B cell (primary cell): ENCODE measurements at regions not wholly inside any gene's neighbourhood (a gene's known extent, or its start where the extent isn't known, plus 50 kb on each side); places are given as distances from the start of the nearest gene placed in this dataset.

Experiments
- ATAC-seq: fragments of 200-7000 bp; cut with Tn5 transposase; one replicate; pipeline ENCODE4 v1.10.0; 2021; ENCODE audit warnings: low read depth, mild to moderate bottlenecking, moderate number of reproducible peaks, moderate library complexity
- CTCF ChIA-PET: fragments of 350-600 bp; sonication (Branson Sonifier 250); formaldehyde crosslinking; loops from one replicate; lab custom pipeline; 2021; ENCODE audit warnings: antibody characterized with exemption, inconsistent platforms; lab: Charles Lee
- POLR2A ChIA-PET: fragments of 350-600 bp; sonication (Branson Sonifier 250); formaldehyde crosslinking; loops from one replicate; lab custom pipeline; 2021; ENCODE audit warnings: antibody characterized with exemption; lab: Charles Lee
- DNase-seq: peaks from one replicate; pipeline ENCODE4 v3.0.0; 2013
- H2AFZ ChIP-seq: 2 replicates; pipeline ENCODE4 v1.6.1; 2012; ENCODE audit warnings: mild to moderate bottlenecking, low read depth, low read length; ENCODE audit not compliant: insufficient read depth, poor library complexity, severe bottlenecking
- H3K27ac ChIP-seq, 2 donors: 1 replicate in 1 of 2; 2 replicates in 1 of 2; pipeline ENCODE4 v1.5.1; 2012 to 2013; ENCODE audit warnings: low read length in 2 of 2, mild to moderate bottlenecking in 2 of 2, moderate library complexity in 1 of 2
- H3K27me3 ChIP-seq, 4 experiments: fragments of 200-600 bp in 1 of 4; sonication (generic) in 1 of 4; replicated peaks in 1 of 4; 1 replicate in 2 of 4; 2 replicates in 2 of 4; pipeline versions ENCODE4 v1.6.1 to v1.7.0; 2013 to 2016; ENCODE audit warnings: low read length in 3 of 4, mild to moderate bottlenecking in 2 of 4, mixed read lengths in 1 of 4, moderate library complexity in 1 of 4; ENCODE audit not compliant: insufficient read depth in 4 of 4, control insufficient read depth in 3 of 4; ENCODE audit errors: control extremely low read depth in 1 of 4
- H3K36me3 ChIP-seq, 2 experiments: replicated peaks in 1 of 2; 1 replicate in 1 of 2; 2 replicates in 1 of 2; pipeline versions ENCODE4 v1.6.1 to v1.7.1; 2013; ENCODE audit warnings: low read length in 1 of 2; ENCODE audit not compliant: insufficient read depth in 2 of 2, control insufficient read depth in 1 of 2; ENCODE audit errors: control extremely low read depth in 1 of 2, extremely low read depth in 1 of 2
- H3K4me1 ChIP-seq, 2 donors: fragments of 200-600 bp in 1 of 2; sonication (generic) in 1 of 2; 1 replicate in 1 of 2; 2 replicates in 1 of 2; pipeline versions ENCODE4 v1.5.1 to v1.6.1; 2013 to 2017; ENCODE audit warnings: low read length in 2 of 2; ENCODE audit not compliant: control insufficient read depth in 2 of 2, insufficient read depth in 2 of 2
- H3K4me2 ChIP-seq: replicated peaks from 2 replicates; pipeline ENCODE3; 2012; ENCODE audit warnings: mild to moderate bottlenecking, low read depth, low read length; ENCODE audit not compliant: poor library complexity, severe bottlenecking
- H3K4me3 ChIP-seq, 5 experiments: fragments of 200-600 bp in 1 of 5; sonication (generic) in 1 of 5; 1 replicate in 3 of 5; 2 replicates in 2 of 5; pipeline versions ENCODE4 v1.5.1 to v1.7.0; 2011 to 2016; ENCODE audit warnings: low read length in 4 of 5, mild to moderate bottlenecking in 4 of 5, low read depth in 2 of 5, control low read depth in 1 of 5, moderate library complexity in 1 of 5; ENCODE audit not compliant: insufficient read depth in 1 of 5; ENCODE audit errors: control extremely low read depth in 1 of 5, extremely low read depth in 1 of 5
- H3K79me2 ChIP-seq: fragments of 200-600 bp; sonication (generic); one replicate; pipeline ENCODE4 v1.6.0; 2016; ENCODE audit warnings: low read length; ENCODE audit not compliant: control insufficient read depth, insufficient read depth
- H3K9ac ChIP-seq: fragments of 200-600 bp; sonication (generic); 2 replicates; pipeline ENCODE4 v1.6.1; 2017; ENCODE audit warnings: mild to moderate bottlenecking, low read length, moderate library complexity
- H3K9me3 ChIP-seq, 3 donors: one replicate each; pipeline versions ENCODE4 v1.6.1 to v1.7.1; 2013; ENCODE audit warnings: low read length in 2 of 3; ENCODE audit not compliant: control insufficient read depth in 2 of 3, insufficient read depth in 1 of 3; ENCODE audit errors: control extremely low read depth in 1 of 3
- H4K20me1 ChIP-seq: 2 replicates; pipeline ENCODE4 v1.6.0; 2012; ENCODE audit warnings: mild to moderate bottlenecking, low read length; ENCODE audit not compliant: insufficient read depth, control insufficient read depth, poor library complexity, severe bottlenecking
- H3K27ac Mint-ChIP-seq: one replicate; pipeline ENCODE4 v1.8.0; 2021; ENCODE audit warnings: mixed read lengths
- H3K27me3 Mint-ChIP-seq: one replicate; pipeline ENCODE4 v1.8.0; 2021; ENCODE audit warnings: mixed read lengths
- H3K4me1 Mint-ChIP-seq: one replicate; pipeline ENCODE4 v1.8.0; 2021; ENCODE audit warnings: mixed read lengths
- H3K4me3 Mint-ChIP-seq: one replicate; pipeline ENCODE4 v1.8.0; 2021; ENCODE audit warnings: mixed read lengths
- H3K9me3 Mint-ChIP-seq: one replicate; pipeline ENCODE4 v1.8.0; 2022; ENCODE audit warnings: mixed read lengths; ENCODE audit not compliant: insufficient read depth
- CTCF ChIP-seq: fragments of 200-600 bp; IDR thresholded peaks from one replicate; pipeline ENCODE4 v1.8.0; 2022; ENCODE audit warnings: antibody characterized with exemption, mild to moderate bottlenecking
- EZH2 ChIP-seq: IDR thresholded peaks from 2 replicates; pipeline ENCODE4 v1.6.1; 2012; ENCODE audit warnings: borderline replicate concordance, low read depth, mild to moderate bottlenecking, moderate library complexity, low read length; ENCODE audit not compliant: insufficient read depth, poor library complexity, severe bottlenecking
- WGBS: methylation state at CpG from one replicate; pipeline ENCODE4 v1.1.5; 2013; ENCODE audit warnings: missing lambda C conversion rate; ENCODE audit not compliant: insufficient coverage; 5-methylcytosine and 5-hydroxymethylcytosine counted together
- intact Hi-C: fragments of 100-400 bp; cut with micrococcal nuclease; formaldehyde crosslinking; loops from one replicate; pipeline ENCODE4 v1.10.0; 2022

GRCh38 chr4:133389029-133389428 lies 239.9 kb downstream of the PCDH10 start:
- DNase-seq: no peak
- no peaks in the 10 kb centered on the region for H3K9me3 Mint-ChIP-seq

More at GRCh38 chr4:133389029-133389428, 239.9 kb downstream of the PCDH10 start:
- Mint-ChIP-seq H3K4me1 (no peaks in the 10 kb centered on the region), H3K27me3 (no peaks in the 10 kb centered on the region), H3K27ac (no peak overlapping the region), H3K4me3 (no peak overlapping the region)
- no peak overlapping the region for H3K4me3 ChIP-seq
- ChIA-PET POLR2A (no interaction called here), CTCF (no interaction called here)
- H3K4me2 ChIP-seq: no peak overlapping the region
- no peaks in the 10 kb centered on the region for H3K79me2 ChIP-seq
- no peaks in the 10 kb centered on the region for H3K36me3 ChIP-seq
- H3K4me1 ChIP-seq: no peaks in the 10 kb centered on the region
- no peak overlapping the region for H2AFZ ChIP-seq
- H3K9ac ChIP-seq: no peak overlapping the region
- peaks cover 0 to 8% (median 0%) of the 10 kb centered on the region in 3 donors for H3K9me3 ChIP-seq
- H3K27me3 ChIP-seq: no peaks in the 10 kb centered on the region
- intact Hi-C loops: no loop called here
- TF ChIP-seq EZH2 (no peak), CTCF (no peak)
- WGBS: no CpG with 5 or more reads among the region's 3 CpGs
- H3K27ac ChIP-seq: no peak overlapping the region
- ATAC-seq: no peak
- H4K20me1 ChIP-seq: no peaks in the 10 kb centered on the region
